GM21367 (cell line): ENCODE measurements at regions not wholly inside any gene's neighbourhood (a gene's known extent, or its start where the extent isn't known, plus 50 kb on each side); places are given as distances from the start of the nearest gene placed in this dataset.
"Not testable (repeated sequence)": the region's sequence is repeated elsewhere in the genome, so short reads cannot be mapped to it uniquely, and the experiment has no call there.

Experiments used
- ATAC-seq: cut with Tn5 transposase; IDR thresholded peaks from one replicate; pipeline ENCODE4 v1.9.1; 2021; ENCODE audit not compliant: unreplicated experiment

- ATAC-seq = no peak
Measured at GRCh38 chr6:179340-179950, 112.8 kb upstream of the DUSP22 start.

- not testable (repeated sequence) for ATAC-seq
Measured at GRCh38 chr6:180091-180694, 112.1 kb upstream of the DUSP22 start.

- peak; percentile 55 for ATAC-seq
Measured at GRCh38 chr6:181049-181654, 111.1 kb upstream of the DUSP22 start.

- no peak for ATAC-seq
Measured at GRCh38 chr6:183668-184067, 108.6 kb upstream of the DUSP22 start.

DNA sequence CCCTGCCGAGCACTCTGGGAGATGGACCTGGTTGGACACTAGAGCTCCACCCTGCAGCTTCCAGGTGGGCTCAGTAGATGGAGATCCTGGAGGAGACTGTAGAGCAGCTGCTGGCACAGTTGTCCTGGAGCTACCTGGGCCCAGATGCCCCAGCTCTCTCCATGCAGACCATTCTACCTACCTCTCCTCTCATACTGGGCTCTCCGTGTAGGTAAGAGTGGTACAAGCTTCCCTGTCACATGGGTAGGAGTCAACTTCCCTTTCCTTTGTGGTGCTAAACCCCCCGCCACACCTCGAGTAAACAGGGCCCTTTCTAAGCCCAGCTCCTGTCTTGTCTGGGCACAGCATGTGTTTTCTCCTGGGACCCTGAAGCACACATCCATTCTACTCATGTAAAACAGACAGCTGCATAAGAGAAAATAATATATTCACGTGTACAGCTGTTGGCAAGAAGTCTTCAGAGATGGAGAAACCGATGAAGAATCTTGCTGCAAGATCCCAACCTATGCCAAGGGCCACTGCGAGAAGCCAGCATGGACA lies 108.1 kb upstream of the DUSP22 start:
- ATAC-seq = no peak

- ATAC-seq = no peak
Measured at GRCh38 chr6:186340-186965, 105.8 kb upstream of the DUSP22 start.

- ATAC-seq = no peak
Measured at GRCh38 chr6:187210-187861, 105.0 kb upstream of the DUSP22 start.

GRCh38 chr6:188821-189655 lies 103.2 kb upstream of the DUSP22 start:
- ATAC-seq = peak; percentile 46

DNA sequence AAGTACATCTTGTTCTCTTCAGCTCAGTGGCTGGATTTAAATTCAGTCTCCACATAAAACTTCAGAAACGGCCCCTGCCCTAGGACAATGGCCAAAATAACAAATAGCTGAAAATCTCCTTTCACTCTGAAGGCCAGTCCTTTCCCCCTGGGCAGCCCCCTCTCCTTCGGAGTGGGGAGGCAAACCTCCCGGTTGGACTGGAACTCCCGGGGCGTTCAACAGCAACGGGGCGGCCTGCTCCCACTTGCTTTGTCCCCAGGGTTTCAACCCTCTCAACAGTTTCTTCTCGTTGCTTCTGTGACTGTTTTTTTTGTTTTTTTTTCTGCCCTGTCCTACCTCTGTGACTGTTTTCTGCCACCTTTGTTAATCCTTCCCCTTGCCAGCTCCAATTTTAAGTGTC lies 102.6 kb upstream of the DUSP22 start:
- no peak for ATAC-seq

- no peak for ATAC-seq
Measured at GRCh38 chr6:190596-191395, 101.5 kb upstream of the DUSP22 start.

GRCh38 chr6:191487-192312 lies 100.6 kb upstream of the DUSP22 start:
- no peak for ATAC-seq

DNA sequence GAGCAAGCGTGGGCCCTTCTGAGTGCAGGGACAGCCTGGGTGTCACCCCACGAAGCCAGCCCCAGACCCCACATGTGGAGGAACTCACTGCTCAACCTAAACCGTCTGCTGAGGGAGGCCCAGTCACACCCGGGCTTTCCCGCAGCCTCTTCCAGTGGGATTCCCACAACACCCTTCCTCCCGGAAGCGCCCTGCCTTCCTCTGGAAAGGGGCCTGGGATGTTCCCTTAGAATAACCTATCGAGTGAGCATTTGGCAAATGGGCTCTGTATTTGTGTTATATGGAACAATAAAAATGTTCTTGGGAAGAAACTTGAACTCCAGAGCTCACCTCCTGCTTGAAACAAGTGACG lies 100.0 kb upstream of the DUSP22 start:
- no peak for ATAC-seq

GRCh38 chr6:193180-193579 lies 99.1 kb upstream of the DUSP22 start:
- no peak for ATAC-seq

DNA sequence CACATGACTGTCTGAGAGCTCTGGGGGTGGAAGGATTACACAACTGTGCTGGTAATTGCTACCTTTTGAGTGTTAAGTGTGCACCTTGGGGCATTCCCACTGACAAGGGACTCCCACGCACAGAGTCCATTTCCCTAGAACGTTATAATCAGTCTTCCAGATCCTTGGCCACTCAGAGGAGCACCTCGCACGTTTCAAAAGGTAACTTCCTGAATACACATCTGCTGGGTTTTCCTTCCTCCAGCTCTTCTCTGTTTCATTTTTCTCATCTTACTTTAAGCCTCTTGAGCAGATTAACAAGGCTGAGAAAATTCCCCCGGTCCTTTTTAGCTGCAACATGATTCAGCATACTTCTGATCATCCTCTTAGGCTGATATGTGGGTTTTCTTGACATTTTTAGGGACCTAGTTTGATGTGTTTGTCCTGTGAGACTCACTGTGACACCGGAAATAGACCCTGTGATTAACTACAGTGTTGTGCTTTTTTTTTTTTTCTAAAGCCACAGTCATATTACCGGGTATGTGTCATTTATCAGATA lies 98.4 kb upstream of the DUSP22 start:
- ATAC-seq = no peak

DNA sequence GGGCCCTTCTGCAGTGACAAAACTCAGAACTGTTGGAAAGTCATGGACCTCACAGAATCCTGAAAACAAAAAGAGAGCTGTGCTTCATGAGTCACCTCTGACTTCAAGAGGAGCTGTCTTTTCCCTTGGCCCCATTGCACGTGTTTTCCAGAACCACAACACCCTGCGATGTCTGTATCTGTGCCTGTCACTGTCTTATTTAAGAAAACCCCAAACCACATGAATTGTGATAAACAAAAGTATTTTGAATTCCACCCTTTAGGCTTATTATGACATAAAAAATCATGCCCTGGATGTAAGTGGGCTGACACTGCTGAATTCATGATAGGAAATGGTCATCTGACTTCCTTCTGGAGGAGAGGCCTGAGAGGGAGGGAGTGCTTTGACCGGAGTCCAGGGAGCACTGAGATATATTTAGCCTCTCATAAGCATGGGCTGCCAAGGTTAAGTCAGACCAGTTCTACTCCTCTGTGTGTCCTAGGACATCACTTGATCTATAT lies 96.4 kb upstream of the DUSP22 start:
- ATAC-seq = no peak

DNA sequence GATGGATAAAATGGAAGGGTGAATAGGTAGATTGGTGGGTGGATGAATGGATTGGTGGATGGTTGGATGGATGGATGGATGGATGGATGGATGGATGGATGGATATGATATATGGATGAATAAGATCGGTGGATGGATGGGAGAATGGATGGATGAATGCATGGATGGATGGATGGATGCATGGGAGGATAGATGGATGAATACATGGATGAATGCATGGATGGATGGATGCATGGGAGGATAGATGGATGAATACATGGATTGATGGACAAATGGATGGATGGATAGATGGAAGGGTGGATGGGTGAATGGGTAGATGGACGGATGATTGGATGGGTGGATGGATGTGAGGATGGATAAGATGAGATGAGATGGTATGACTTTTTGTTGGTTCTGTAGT lies 95.7 kb upstream of the DUSP22 start:
- no peak for ATAC-seq

- ATAC-seq = no peak
Measured at GRCh38 chr6:203661-204060, 88.6 kb upstream of the DUSP22 start.

DNA sequence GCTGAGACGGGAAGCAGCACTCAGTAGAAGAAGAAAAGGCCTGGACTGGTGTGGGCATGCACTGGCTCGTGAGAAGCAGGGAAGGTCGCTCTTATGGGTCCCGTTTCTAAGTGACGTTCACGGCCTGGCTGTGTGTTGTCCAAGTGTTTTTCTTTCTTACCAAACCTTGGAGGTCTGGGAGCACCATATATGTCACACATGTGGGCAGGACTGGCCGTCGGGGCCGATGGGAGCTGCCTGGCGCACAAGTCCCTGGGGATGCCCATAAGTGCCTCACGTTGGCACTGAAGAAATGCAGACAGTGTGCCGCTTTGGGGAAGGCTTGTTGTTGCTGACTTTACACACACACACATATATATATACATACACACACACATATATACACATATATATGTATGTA lies 86.0 kb upstream of the DUSP22 start:
- no peak for ATAC-seq

- no peak for ATAC-seq
Measured at GRCh38 chr6:208364-208763, 83.9 kb upstream of the DUSP22 start.
